ENCODE measurements at regions not wholly inside any gene's neighbourhood (a gene's known extent, or its start where the extent isn't known, plus 50 kb on each side); places are given as distances from the start of the nearest gene placed in this dataset.
"Not testable (repeated sequence)": the region's sequence is repeated elsewhere in the genome, so short reads cannot be mapped to it uniquely, and the experiment has no call there.

- DNase-seq: no peak
Measured at GRCh38 chr19:29048873-29049272, 164.1 kb downstream of the UQCRFS1 start.

- DNase-seq: no peak
Measured at GRCh38 chr19:29045679-29046254, 167.2 kb downstream of the UQCRFS1 start.

GRCh38 chr19:29044037-29044436, 168.9 kb downstream of the UQCRFS1 start:
- no peak for DNase-seq

GRCh38 chr19:29042450-29042849, 170.5 kb downstream of the UQCRFS1 start:
- no peak for DNase-seq

- no peak for DNase-seq
Measured at GRCh38 chr19:29040951-29041350, 172.0 kb downstream of the UQCRFS1 start.

DNA sequence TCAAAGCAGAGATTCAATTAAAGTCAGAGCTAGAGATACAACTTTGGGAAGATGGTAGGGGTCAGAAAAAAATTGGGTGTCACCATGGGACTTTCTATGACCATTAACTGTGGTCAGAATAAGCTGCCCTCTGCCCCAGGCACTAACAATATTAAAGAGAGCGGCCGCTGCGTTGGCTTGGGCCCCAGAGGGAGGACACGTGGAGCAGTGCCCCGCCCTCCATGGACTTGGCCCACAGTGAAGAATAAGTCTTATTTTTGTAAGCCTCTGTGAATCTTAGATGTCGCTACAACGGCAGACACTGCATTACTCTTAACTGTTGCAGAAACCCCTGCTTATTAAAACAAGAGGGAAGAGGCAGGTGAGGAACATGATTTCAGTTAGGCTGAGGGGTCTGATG, 172.7 kb downstream of the UQCRFS1 start:
- DNase-seq: no peak

GRCh38 chr19:29039036-29039435, 173.9 kb downstream of the UQCRFS1 start:
- not testable (repeated sequence) for DNase-seq

DNA sequence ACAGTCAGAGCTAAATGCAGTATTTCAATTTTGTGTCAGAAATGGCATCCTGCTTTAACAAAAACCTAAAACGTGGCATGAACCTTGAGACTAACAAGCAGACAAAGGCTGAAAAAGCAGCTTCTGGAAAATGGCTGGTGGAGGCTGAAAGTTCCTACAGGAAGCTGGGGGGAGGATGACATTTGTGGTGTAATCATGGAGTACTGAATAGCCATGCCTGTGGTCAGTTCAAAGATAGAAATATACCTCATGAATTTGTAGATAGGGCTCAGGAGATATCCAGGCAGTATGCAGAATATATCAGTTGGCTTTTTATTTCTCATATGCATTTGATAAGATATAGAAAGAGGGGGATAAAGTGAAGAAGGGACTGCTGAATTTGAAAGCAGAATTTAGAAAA, 181.7 kb downstream of the UQCRFS1 start:
- no peak for DNase-seq

DNA sequence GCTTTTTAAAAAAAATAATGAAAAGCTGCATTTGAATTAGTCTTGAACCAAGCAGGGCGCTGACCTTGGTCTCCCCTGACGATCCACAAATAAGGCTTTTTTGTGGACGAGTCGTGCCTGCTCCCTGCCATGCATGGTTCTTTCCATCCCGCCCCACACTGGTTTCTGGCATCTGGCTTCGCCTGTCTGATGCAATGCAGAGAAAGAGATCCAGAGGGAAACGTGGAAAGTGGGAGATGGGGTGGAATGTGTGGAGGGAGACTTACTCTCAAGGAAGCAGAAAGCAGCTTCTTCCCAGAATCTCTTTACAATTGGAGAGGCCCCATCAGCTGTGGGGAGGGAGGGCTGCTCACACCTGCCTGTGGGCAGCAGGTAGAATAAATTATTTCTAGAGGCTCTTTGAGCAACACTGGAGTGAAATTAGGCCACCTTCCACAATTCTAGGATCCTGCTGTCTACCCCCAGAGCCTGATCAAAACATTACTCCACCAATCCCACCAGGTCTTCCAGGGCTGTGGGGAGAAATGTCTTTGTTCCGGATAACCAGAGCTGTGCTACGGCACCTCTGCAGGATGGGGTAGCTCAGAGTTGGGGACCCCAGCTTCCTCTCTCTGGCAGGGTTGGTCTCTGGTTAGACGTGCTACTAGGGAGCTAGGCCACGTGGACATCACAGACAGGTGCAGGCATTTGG, 183.5 kb downstream of the UQCRFS1 start:
- no peak for DNase-seq

DNA sequence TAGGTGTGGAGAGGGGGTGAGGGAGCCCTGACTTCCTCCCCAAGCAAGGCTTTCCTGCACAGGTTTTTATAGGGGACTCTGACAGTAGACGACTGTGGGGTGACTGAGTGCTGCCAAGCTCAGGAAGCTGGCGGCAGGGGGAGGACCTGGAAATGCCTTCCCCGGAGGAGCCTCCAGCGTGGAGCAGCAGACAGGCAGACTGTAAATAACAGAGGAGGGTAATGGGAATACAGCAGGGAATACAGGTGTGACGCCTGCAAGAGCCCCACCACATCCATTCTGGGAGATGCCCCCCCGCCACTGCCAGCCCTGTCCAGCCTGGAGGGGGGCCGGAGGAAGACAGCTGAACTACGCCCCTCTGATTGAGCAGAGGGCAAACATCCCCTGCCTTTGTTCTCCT, 190.4 kb downstream of the UQCRFS1 start:
- no peak for DNase-seq

GRCh38 chr19:29022165-29022564, 190.8 kb downstream of the UQCRFS1 start:
- DNase-seq: no peak

- DNase-seq: no peak
Measured at GRCh38 chr19:29021232-29021916, 191.6 kb downstream of the UQCRFS1 start.

DNA sequence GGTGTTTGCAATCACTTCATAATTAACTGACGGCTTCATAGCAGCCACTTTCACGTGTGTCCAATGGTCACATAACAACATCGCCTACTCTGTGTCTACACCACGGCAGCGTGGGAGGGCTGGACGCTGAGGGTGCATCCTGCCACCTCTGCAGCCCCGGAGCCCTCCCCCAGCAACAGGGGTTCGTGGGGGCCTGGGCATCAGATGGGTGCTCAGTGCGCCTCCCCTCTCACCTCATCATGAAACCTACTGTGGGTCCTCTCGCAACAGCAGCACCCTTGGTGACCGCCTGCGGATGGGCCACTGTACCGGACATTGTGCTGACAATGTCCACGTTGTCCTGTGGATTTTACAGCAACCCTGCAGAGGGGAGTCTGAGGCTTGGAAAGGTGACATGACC, 193.5 kb downstream of the UQCRFS1 start:
- no peak for DNase-seq

GRCh38 chr19:29018542-29018941, 194.4 kb downstream of the UQCRFS1 start:
- no peak for DNase-seq

DNA sequence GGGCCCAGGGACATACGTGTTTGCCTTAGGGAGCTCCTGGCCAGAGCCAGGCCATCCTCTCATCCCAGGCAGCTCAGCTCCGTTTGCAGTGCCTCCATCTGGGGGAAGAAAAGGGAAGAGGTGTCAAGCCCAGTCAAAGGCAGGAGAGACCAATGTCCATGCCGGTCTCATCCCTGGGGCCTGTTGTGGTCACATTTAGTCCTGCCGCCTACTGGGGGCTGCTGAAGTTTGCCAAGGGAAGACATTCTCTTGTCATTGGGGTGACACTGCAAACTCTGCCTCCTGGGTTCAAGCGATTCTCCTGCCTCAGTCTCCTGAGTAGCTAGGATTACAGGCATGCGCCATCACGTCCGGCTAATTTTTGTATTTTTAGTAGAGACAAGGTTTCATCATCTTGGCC, 195.2 kb downstream of the UQCRFS1 start:
- no peak for DNase-seq

DNA sequence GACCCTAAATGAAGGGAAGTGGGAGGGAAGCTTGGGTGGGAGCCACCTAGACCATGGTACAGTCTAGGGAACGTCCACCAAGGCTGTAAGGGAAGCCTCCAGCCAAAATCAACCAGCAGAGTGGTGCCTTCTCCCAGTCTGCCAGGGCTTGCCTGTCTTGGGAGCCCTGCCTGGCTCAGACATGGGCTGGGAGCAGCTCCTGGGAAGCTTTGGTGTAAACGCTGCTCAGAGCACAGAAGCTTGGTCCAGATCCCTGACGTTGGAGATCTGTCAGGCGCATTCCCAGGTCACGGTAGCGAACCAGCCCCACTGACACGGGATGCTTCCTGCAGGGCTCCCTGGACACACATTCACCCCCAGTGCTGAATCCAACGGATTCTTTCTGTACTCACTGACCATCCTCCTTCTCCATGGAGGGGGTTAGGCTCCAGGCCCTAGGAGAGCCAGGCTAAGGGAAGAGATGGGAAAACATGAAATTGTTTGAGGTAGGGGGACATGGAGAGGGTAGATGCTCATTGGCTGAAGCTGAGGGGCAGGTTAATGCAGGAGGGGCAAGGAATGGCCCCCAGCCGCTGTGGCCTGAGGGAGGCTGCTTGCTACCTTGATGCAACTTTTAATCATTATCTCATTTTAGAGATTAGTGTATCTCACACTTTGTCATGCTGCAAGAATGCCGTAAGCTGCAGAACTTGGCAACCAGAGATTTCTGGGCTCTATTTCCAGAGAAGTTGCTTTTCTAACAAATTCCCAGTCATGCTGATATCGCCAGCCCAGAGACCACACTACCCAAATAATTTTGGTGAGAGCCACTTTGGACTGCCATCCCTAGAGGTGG, 195.8 kb downstream of the UQCRFS1 start:
- DNase-seq: no peak

DNA sequence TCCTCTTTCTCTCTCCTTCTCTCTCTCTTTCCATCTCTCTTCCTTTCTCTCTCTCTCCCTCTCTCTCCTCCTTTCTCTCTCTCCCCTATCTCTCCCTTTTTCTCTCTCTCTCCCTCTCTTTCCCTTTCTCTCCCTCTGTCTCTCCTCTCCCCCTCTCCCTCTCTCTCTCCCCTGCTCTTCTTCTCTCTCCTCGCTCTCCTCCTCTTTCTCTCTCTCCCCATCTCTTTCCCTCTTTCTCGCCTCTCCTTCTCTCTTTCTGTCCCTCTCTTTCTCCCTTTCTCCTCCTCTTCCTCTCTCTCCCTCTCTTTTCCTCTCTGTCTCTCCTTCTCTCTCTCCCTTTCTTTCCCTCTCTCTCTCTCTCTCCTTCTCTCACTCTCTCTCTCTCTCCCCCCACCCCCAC, 196.6 kb downstream of the UQCRFS1 start:
- no peak for DNase-seq

DNA sequence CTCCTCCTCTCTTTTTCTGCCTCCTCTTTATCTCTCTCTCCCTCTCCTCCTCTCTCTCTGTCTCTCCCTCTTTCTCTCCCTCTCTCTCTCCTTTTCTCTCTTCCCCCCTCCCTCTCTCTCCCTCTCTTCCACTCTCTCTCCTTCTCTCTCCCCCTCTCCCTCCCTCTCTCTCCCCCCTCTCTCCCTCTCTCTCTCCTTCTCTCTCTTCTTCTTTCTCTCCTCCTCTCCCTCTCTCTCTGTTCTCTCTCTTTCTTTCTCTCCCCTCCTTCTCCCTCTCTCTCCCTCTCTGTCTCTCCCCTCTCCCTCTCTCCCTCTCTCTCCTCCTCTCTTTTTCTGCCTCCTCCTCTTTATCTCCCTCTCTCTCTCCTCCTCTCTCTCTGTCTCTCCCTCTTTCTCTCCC, 197.4 kb downstream of the UQCRFS1 start:
- DNase-seq: no peak

- DNase-seq: no peak
Measured at GRCh38 chr19:29014857-29015436, 198.0 kb downstream of the UQCRFS1 start.

DNA sequence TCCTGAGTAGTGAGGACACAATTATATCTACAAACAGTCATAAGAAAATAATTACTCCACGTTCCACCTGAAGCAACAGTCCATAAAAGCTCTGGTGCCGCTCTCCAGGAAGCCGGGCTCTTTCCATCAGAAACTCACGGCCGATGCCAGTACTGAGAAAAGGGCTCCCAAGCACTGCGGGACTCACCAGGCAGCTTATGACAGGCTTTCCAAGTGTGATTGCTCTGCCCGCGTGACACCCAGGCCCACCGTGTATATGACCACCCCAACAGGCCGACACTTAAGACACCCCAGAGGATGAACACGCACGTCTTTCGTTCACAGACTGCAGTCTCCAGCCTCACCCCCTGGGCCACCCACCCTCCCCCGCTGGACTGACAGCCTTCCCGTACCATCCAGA, 199.0 kb downstream of the UQCRFS1 start:
- DNase-seq: no peak

DNA sequence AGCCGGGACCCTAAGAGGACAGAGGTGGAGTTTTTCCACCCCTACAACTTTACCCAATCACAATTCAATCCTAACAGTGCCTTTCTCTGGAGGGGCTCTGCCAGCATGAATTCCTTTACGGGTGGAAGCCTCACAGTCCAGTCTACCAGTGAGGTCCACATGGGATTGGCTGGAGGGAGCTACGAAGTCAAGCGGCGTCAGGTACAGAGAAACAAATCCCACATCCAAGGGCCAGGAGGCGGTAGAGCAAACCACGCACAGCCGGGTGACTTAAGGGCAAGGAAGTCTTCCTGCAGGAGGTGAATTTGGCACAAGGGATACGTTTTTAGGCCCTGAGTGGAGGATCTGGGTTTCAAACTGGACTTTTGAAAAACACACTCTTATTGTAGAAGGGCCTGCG, 199.6 kb downstream of the UQCRFS1 start:
- no peak for DNase-seq

DNA sequence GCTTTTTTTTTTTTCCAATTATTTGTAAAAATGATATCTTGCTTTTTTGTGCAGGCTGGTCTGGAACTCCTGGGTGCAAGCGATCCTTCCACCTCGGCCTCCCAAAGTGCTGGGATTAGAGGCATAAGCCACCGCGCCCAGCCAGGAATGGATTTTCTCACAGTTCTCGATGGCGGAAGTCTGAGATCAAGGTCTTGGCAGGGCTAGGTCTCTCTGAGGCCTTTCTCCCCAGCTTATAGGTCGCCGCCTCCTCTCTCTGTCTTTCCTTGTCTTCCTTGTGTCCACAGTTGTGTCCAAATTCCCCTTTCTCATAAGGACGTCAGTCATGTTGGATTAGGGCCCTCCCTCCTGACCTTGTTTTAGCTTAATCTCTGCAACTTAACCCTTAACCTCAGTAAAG, 200.5 kb downstream of the UQCRFS1 start:
- no peak for DNase-seq

DNA sequence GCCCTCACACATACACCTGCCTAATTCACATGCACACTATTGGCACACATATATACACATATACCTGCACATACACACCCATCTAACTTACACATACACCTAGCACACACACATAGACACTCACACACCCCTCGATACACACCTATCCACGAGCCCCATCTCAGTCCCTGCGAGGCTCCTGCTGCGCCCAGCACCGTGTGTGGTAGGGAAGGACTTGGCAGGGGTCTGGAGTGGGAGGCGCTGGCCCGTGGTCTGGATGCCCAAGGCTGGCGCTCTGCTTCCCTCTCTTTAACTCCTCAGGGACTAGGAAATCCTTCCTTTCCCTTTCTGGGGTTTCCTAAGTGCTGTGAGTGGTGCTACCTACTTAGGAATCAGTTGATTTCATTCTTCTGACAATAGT, 202.7 kb downstream of the UQCRFS1 start:
- no peak for DNase-seq

Data from NCI-H2081 treated with DMSO at 0.1 percent for 48 hours (cell line).